Liver (tissue), 8 donors: ENCODE measurements at regions not wholly inside any gene's neighbourhood (a gene's known extent, or its start where the extent isn't known, plus 50 kb on each side); places are given as distances from the start of the nearest gene placed in this dataset.

ENCODE experiments used
- DNase-seq: peaks from one replicate; pipeline ENCODE4 v3.0.0-alpha.2; 2017; ENCODE audit warnings: low spot score
- H3K27ac ChIP-seq, 2 donors: one replicate each; pipeline ENCODE4 v1.7.0; 2013; ENCODE audit warnings: inconsistent platforms in 2 of 2, low read length in 2 of 2, control low read depth in 1 of 2, low read depth in 1 of 2, mild to moderate bottlenecking in 1 of 2
- H3K27me3 ChIP-seq, 4 donors: one replicate each; pipeline versions ENCODE4 v1.6.1 to v1.7.0; 2013; ENCODE audit warnings: low read length in 3 of 4, inconsistent platforms in 1 of 4, mild to moderate bottlenecking in 1 of 4, moderate library complexity in 1 of 4; ENCODE audit not compliant: control insufficient read depth in 4 of 4, insufficient read depth in 4 of 4
- H3K36me3 ChIP-seq, 4 donors: one replicate each; pipeline versions ENCODE4 v1.6.1 to v1.7.0; 2013; ENCODE audit warnings: low read length in 3 of 4, mild to moderate bottlenecking in 3 of 4, low read depth in 1 of 4, moderate library complexity in 1 of 4; ENCODE audit not compliant: control insufficient read depth in 4 of 4, insufficient read depth in 3 of 4
- H3K4me1 ChIP-seq, 4 donors: one replicate each; pipeline versions ENCODE4 v1.6.1 to v1.7.0; 2013; ENCODE audit warnings: low read length in 3 of 4, mild to moderate bottlenecking in 3 of 4, moderate library complexity in 1 of 4; ENCODE audit not compliant: control insufficient read depth in 4 of 4, insufficient read depth in 4 of 4
- H3K4me3 ChIP-seq, 3 donors: one replicate each; pipeline versions ENCODE4 v1.6.1 to v1.7.0; 2013; ENCODE audit warnings: low read length in 3 of 3, control low read depth in 1 of 3, low read depth in 1 of 3, mild to moderate bottlenecking in 1 of 3
- H3K9ac ChIP-seq, 2 donors: one replicate each; pipeline ENCODE4 v1.7.0; 2013; ENCODE audit warnings: low read length in 2 of 2, mild to moderate bottlenecking in 2 of 2, moderate library complexity in 2 of 2, control low read depth in 1 of 2, low read depth in 1 of 2
- H3K9me3 ChIP-seq, 4 donors: one replicate each; pipeline versions ENCODE4 v1.6.1 to v1.7.0; 2013; ENCODE audit warnings: low read length in 3 of 4; ENCODE audit not compliant: control insufficient read depth in 4 of 4
- CTCF ChIP-seq: fragments of 150-350 bp; IDR thresholded peaks from 2 replicates; pipeline ENCODE4 v1.5.1; 2017; ENCODE audit warnings: improper control_type of control experiment, low read depth, low read length; ENCODE audit not compliant: missing input control
- EGR1 ChIP-seq, 2 donors: IDR thresholded peaks; 2 replicates each; pipeline ENCODE4 v1.6.1; 2016 to 2018; ENCODE audit warnings: antibody characterized with exemption in 2 of 2, low read depth in 2 of 2
- FOXA1 ChIP-seq: IDR thresholded peaks from 2 replicates; pipeline ENCODE4 v1.6.1; 2016; ENCODE audit warnings: antibody characterized with exemption
- FOXA2 ChIP-seq: IDR thresholded peaks from 2 replicates; pipeline ENCODE4 v1.6.1; 2016; ENCODE audit warnings: antibody characterized with exemption
- GABPA ChIP-seq, 2 donors: IDR thresholded peaks in 1 of 2; conservative IDR thresholded peaks in 1 of 2; 2 replicates each; pipeline ENCODE4 v1.6.1; 2016; ENCODE audit warnings: antibody characterized with exemption in 2 of 2, mild to moderate bottlenecking in 1 of 2, moderate library complexity in 1 of 2
- HNF4A ChIP-seq, 2 donors: conservative IDR thresholded peaks; 2 replicates each; pipeline ENCODE4 v1.6.1; 2016; ENCODE audit warnings: antibody characterized with exemption in 2 of 2, mild to moderate bottlenecking in 2 of 2
- HNF4G ChIP-seq: IDR thresholded peaks from 2 replicates; pipeline ENCODE4 v1.6.1; 2016; ENCODE audit warnings: antibody characterized with exemption
- JUND ChIP-seq, 2 donors: IDR thresholded peaks; 2 replicates each; pipeline ENCODE4 v1.6.1; 2016; ENCODE audit warnings: antibody characterized with exemption in 2 of 2
- NR2F2 ChIP-seq: IDR thresholded peaks from 2 replicates; pipeline ENCODE4 v1.6.1; 2016; ENCODE audit warnings: antibody characterized with exemption
- RAD21 ChIP-seq, 2 donors: IDR thresholded peaks; 2 replicates each; pipeline ENCODE4 v1.6.1; 2016; ENCODE audit warnings: antibody characterized with exemption in 2 of 2, mild to moderate bottlenecking in 2 of 2
- REST ChIP-seq: IDR thresholded peaks from 2 replicates; pipeline ENCODE4 v1.6.1; 2016; ENCODE audit warnings: antibody characterized with exemption, mild to moderate bottlenecking
- RXRA ChIP-seq, 2 donors: IDR thresholded peaks; 2 replicates each; pipeline ENCODE4 v1.6.1; 2017 to 2018; ENCODE audit warnings: antibody characterized with exemption in 2 of 2, mild to moderate bottlenecking in 1 of 2
- SP1 ChIP-seq: IDR thresholded peaks from 2 replicates; pipeline ENCODE4 v1.6.1; 2018; ENCODE audit warnings: antibody characterized with exemption, mild to moderate bottlenecking
- TAF1 ChIP-seq: conservative IDR thresholded peaks from 2 replicates; pipeline ENCODE4 v1.6.1; 2016; ENCODE audit warnings: antibody characterized with exemption, mild to moderate bottlenecking
- YY1 ChIP-seq: IDR thresholded peaks from 2 replicates; pipeline ENCODE4 v1.6.1; 2016; ENCODE audit warnings: antibody characterized with exemption, mild to moderate bottlenecking
- ZBTB33 ChIP-seq: IDR thresholded peaks from 2 replicates; pipeline ENCODE4 v1.6.1; 2016; ENCODE audit warnings: antibody characterized with exemption
- WGBS: extraction: QIAGEN DNeasy Blood & Tissue Kit; methylation state at CpG from one replicate; pipeline ENCODE4 v1.1.7; 2013; 5-methylcytosine and 5-hydroxymethylcytosine counted together
- TF ChIP-seq, protein P1 (sequence below): IDR thresholded peaks from 2 replicates; pipeline ENCODE4 v1.6.1; 2016; ENCODE audit warnings: antibody characterized with exemption
- donor health status: healthy.
- donor health status: healthy.
- donor health status: healthy.
- donor health status: healthy.
- donor health status: healthy.

GRCh38 chr2:144858211-144858610 lies 338.3 kb upstream of the ZEB2 start:
- H3K36me3 ChIP-seq = no peaks in the 10 kb centered on the region
- no peaks in the 10 kb centered on the region for H3K27me3 ChIP-seq
- 80% methylated on average over 4 of the region's 4 CpGs for WGBS
- H3K9ac ChIP-seq = no peak overlapping the region
- H3K27ac ChIP-seq = no peak overlapping the region
- TF ChIP-seq FOXA1 = no peak
- TF ChIP-seq GABPA (IDR thresholded peaks at IDR 0.05 in 1 of 2, conservative IDR thresholded peaks at IDR 0.05 in 1 of 2) = no peak
- no peak for TF ChIP-seq NR2F2
- no peak for TF ChIP-seq HNF4A (conservative IDR thresholded peaks at IDR 0.05)
- no peak for TF ChIP-seq YY1
- no peak for TF ChIP-seq ZBTB33
- no peak for TF ChIP-seq CTCF
- TF ChIP-seq RXRA (IDR thresholded peaks at IDR 0.05) = no peak
- no peak for TF ChIP-seq RAD21 (IDR thresholded peaks at IDR 0.05)
- no peak for TF ChIP-seq REST
- no peak for TF ChIP-seq TAF1
- TF ChIP-seq SP1 = no peak
- TF ChIP-seq JUND (IDR thresholded peaks at IDR 0.05) = no peak
- TF ChIP-seq, protein P1, sequence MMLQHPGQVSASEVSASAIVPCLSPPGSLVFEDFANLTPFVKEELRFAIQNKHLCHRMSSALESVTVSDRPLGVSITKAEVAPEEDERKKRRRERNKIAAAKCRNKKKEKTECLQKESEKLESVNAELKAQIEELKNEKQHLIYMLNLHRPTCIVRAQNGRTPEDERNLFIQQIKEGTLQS = no peak
- TF ChIP-seq EGR1 (IDR thresholded peaks at IDR 0.05; ENCODE audit: low read depth in 2 of 2) = no peak
- no peak for TF ChIP-seq FOXA2
- TF ChIP-seq HNF4G = no peak
- H3K4me3 ChIP-seq = no peak overlapping the region
- no peaks in the 10 kb centered on the region for H3K4me1 ChIP-seq
- H3K9me3 ChIP-seq = peaks cover 0 to 5% (median 0%) of the 10 kb centered on the region in 4 donors
- no peak for DNase-seq

GRCh38 chr2:144854596-144854995 lies 334.7 kb upstream of the ZEB2 start:
- Histone ChIP-seq H3K4me1 (peaks cover 0 to under 1% (median 0%) of the 10 kb centered on the region in 4 donors), H3K36me3 (no peaks in the 10 kb centered on the region), H3K9me3 (peaks cover 0 to 5% (median 0%) of the 10 kb centered on the region in 4 donors), H3K27ac (no peak overlapping the region), H3K27me3 (no peaks in the 10 kb centered on the region), H3K9ac (no peak overlapping the region), H3K4me3 (no peak overlapping the region)
- WGBS = 91% methylated on average over 4 of the region's 4 CpGs
- no peak for DNase-seq
- no peak for TF ChIP-seq HNF4G
- TF ChIP-seq, protein P1 = no peak
- TF ChIP-seq ZBTB33 = no peak
- TF ChIP-seq SP1 = no peak
- TF ChIP-seq HNF4A (conservative IDR thresholded peaks at IDR 0.05) = no peak
- TF ChIP-seq RXRA (IDR thresholded peaks at IDR 0.05) = no peak
- TF ChIP-seq REST = no peak
- no peak for TF ChIP-seq NR2F2
- TF ChIP-seq YY1 = no peak
